22Rv1 (cell line): ENCODE measurements at regions not wholly inside any gene's neighbourhood (a gene's known extent, or its start where the extent isn't known, plus 50 kb on each side); places are given as distances from the start of the nearest gene placed in this dataset.

ENCODE experiments used
- CTCF ChIP-seq: fragments of 450-650 bp; IDR thresholded peaks from 2 replicates; pipeline ENCODE4 v1.5.1; 2017; ENCODE audit warnings: mild to moderate bottlenecking
- ZFX ChIP-seq: fragments of 450-650 bp; IDR thresholded peaks from 2 replicates; pipeline ENCODE4 v1.6.1; 2017; ENCODE audit warnings: antibody characterized with exemption, borderline replicate concordance

- no peak for TF ChIP-seq CTCF
- no peak for TF ChIP-seq ZFX
These were observed 586.6 kb upstream of the NOVA1 start for GRCh38 chr14:27184427-27184826.
